ENCODE measurements at regions not wholly inside any gene's neighbourhood (a gene's known extent, or its start where the extent isn't known, plus 50 kb on each side); places are given as distances from the start of the nearest gene placed in this dataset.
A peak's percentile ranks its signal among the peaks of the same experiment; 100 is the strongest.

DNA sequence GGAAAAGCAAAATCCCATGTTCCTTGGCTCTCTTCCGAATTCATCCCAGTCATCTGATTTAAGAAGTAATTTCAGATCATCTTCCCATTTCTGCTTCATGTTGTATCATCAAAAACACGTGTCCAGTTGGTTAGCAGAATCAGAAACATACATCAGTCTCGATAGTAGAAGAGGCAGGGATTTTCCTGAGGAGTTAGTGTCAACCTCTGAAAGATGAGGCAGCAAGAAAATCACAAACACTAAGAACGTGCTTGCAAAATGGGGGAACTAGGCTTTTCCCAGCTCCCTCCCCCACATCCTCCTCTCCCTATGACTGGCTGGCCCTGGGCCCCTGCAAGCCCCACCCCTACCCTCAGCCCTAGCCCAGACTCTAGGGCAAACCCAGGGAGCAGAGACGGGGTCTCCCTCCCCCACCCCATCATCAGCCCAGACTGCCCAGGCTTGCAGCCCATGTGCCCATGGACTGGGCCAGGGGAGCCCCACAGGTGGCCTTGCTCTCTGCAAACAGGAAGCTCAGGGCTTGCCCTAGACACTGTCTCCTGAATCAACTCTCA, 161.0 kb upstream of the ID2 start:
- DNase-seq, result peak; percentile 44 to 87 (median 46)
- intact Hi-C loops (cut with micrococcal nuclease), result no loop called here
- TF ChIP-seq, protein P1, sequence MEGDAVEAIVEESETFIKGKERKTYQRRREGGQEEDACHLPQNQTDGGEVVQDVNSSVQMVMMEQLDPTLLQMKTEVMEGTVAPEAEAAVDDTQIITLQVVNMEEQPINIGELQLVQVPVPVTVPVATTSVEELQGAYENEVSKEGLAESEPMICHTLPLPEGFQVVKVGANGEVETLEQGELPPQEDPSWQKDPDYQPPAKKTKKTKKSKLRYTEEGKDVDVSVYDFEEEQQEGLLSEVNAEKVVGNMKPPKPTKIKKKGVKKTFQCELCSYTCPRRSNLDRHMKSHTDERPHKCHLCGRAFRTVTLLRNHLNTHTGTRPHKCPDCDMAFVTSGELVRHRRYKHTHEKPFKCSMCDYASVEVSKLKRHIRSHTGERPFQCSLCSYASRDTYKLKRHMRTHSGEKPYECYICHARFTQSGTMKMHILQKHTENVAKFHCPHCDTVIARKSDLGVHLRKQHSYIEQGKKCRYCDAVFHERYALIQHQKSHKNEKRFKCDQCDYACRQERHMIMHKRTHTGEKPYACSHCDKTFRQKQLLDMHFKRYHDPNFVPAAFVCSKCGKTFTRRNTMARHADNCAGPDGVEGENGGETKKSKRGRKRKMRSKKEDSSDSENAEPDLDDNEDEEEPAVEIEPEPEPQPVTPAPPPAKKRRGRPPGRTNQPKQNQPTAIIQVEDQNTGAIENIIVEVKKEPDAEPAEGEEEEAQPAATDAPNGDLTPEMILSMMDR (IDR thresholded peaks at IDR 0.05), result no peak
- H3K27ac Mint-ChIP-seq, result peak overlapping the region in 5 of 7 donors; percentile 64 to 82 (median 73)
- peak overlapping the region in 1 of 2 donors; percentile 58 for H3K4me3 Mint-ChIP-seq
- peaks cover 0 to 3% (median 0%) of the 10 kb centered on the region in 7 donors for H3K9me3 Mint-ChIP-seq
- 6% methylated on average over 2 of the region's 5 CpGs for WGBS (ENCODE audit: insufficient coverage)
- Histone ChIP-seq H2AFZ (ENCODE audit: insufficient read depth, low read depth, low read length, poor library complexity, severe bottlenecking) (peak overlapping the region; percentile 15), H3K27ac (ENCODE audit: low read depth in 1 of 2, low read length in 2 of 2) (peak overlapping the region in 1 of 2 donors; percentile 49), H3K4me2 (replicated peaks; ENCODE audit: extremely low read depth, low read length, poor library complexity, severe bottlenecking) (peak overlapping the region; percentile 8), H3K9ac (ENCODE audit: insufficient read depth, low read length, poor library complexity, severe bottlenecking) (no peak overlapping the region), H3K79me2 (ENCODE audit: insufficient read depth, low read length) (no peaks in the 10 kb centered on the region), H3K4me1 (ENCODE audit: control insufficient read depth in 1 of 2, insufficient read depth in 2 of 2, low read length in 2 of 2) (peaks cover 58 to 78% of the 10 kb centered on the region in 2 donors), H3K4me3 (replicated peaks in 1 of 3; ENCODE audit: low read depth in 2 of 3, low read length in 3 of 3) (peak overlapping the region in 1 of 3 experiments; percentile 9), H3K9me3 (replicated peaks in 1 of 2; ENCODE audit: control insufficient read depth in 1 of 2, insufficient read depth in 1 of 2, low read length in 2 of 2) (no peaks in the 10 kb centered on the region), H3K27me3 (ENCODE audit: control insufficient read depth in 2 of 2, insufficient read depth in 2 of 2, low read length in 2 of 2) (no peaks in the 10 kb centered on the region), H3K36me3 (replicated peaks in 1 of 2; ENCODE audit: control insufficient read depth in 1 of 2, insufficient read depth in 2 of 2, low read length in 2 of 2) (no peaks in the 10 kb centered on the region), H4K20me1 (ENCODE audit: insufficient read depth, low read length) (no peaks in the 10 kb centered on the region)
- H3K27me3 Mint-ChIP-seq (ENCODE audit: low read depth in 3 of 3), result peaks cover 0 to 1% (median 0%) of the 10 kb centered on the region in 3 donors
- peaks cover 0 to 5% of the 10 kb centered on the region in 2 donors for H3K36me3 Mint-ChIP-seq
- H3K4me1 Mint-ChIP-seq, result peaks cover 77% of the 10 kb centered on the region

DNA sequence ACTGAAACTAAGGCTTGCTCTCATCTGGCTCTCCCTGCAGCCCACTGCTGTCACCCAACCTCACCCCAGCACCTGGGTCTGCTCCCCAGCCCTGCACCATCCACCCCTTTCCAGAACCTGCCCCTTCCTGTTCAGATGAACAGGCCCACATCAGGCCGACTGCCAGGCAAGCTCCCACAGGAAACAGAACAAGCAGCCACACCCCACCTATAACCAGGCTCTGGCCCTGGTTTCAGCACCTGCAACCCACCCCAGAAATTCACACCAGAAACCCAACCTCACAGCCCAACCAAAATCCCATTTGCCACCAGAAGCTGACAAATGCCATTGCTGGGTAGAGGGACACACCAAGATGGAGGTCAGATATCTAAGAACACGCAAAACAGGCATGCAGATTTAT, 159.2 kb upstream of the ID2 start:
- H4K20me1 ChIP-seq (ENCODE audit: insufficient read depth, low read length), result no peaks in the 10 kb centered on the region
- DNase-seq, result no peak
- intact Hi-C loops (cut with micrococcal nuclease), result no loop called here
- no peaks in the 10 kb centered on the region for H3K79me2 ChIP-seq (ENCODE audit: insufficient read depth, low read length)
- WGBS (ENCODE audit: insufficient coverage), result 47% methylated on average over 2 of the region's 2 CpGs
- Mint-ChIP-seq H3K4me3 (peak overlapping the region in 1 of 2 donors; percentile 18), H3K4me1 (peaks cover 84% of the 10 kb centered on the region), H3K27me3 (ENCODE audit: low read depth in 3 of 3) (peaks cover 0 to 1% (median 0%) of the 10 kb centered on the region in 3 donors), H3K9me3 (peaks cover 0 to 3% (median 0%) of the 10 kb centered on the region in 7 donors), H3K36me3 (peaks cover 0 to 5% of the 10 kb centered on the region in 2 donors), H3K27ac (peak overlapping the region in 4 of 7 donors; percentile 24 to 63 (median 36))
- no peak overlapping the region for H3K27ac ChIP-seq (ENCODE audit: low read depth in 1 of 2, low read length in 2 of 2)
- H3K27me3 ChIP-seq (ENCODE audit: control insufficient read depth in 2 of 2, insufficient read depth in 2 of 2, low read length in 2 of 2), result no peaks in the 10 kb centered on the region
- H3K4me2 ChIP-seq (replicated peaks; ENCODE audit: extremely low read depth, low read length, poor library complexity, severe bottlenecking), result no peak overlapping the region
- TF ChIP-seq, protein P1 (IDR thresholded peaks at IDR 0.05), result no peak
- H3K4me1 ChIP-seq (ENCODE audit: control insufficient read depth in 1 of 2, insufficient read depth in 2 of 2, low read length in 2 of 2), result peaks cover 64 to 85% of the 10 kb centered on the region in 2 donors
- H3K36me3 ChIP-seq (replicated peaks in 1 of 2; ENCODE audit: control insufficient read depth in 1 of 2, insufficient read depth in 2 of 2, low read length in 2 of 2), result no peaks in the 10 kb centered on the region
- no peak overlapping the region for H3K4me3 ChIP-seq (replicated peaks in 1 of 3; ENCODE audit: low read depth in 2 of 3, low read length in 3 of 3)
- H3K9me3 ChIP-seq (replicated peaks in 1 of 2; ENCODE audit: control insufficient read depth in 1 of 2, insufficient read depth in 1 of 2, low read length in 2 of 2), result no peaks in the 10 kb centered on the region
- no peak overlapping the region for H2AFZ ChIP-seq (ENCODE audit: insufficient read depth, low read depth, low read length, poor library complexity, severe bottlenecking)
- H3K9ac ChIP-seq (ENCODE audit: insufficient read depth, low read length, poor library complexity, severe bottlenecking), result no peak overlapping the region

Data from CD14-positive monocyte (primary cell).